HepG2 (cell line): ENCODE measurements at regions not wholly inside any gene's neighbourhood (a gene's known extent, or its start where the extent isn't known, plus 50 kb on each side); places are given as distances from the start of the nearest gene placed in this dataset.

Experiments
- ATAC-seq: fragments of 200-7000 bp; cut with Tn5 transposase; 3 replicates; pipeline ENCODE4 v1.9.1; 2020; ENCODE audit warnings: mild to moderate bottlenecking, moderate library complexity
- BruUV-seq: library from RNA; stranded (reverse); fragments of 400-500 nt; replicated peaks from 2 replicates; lab custom pipeline; 2021; lab: Mats Ljungman, UMichigan
- CTCF ChIA-PET: fragments of 300-600 bp; formaldehyde crosslinking; extraction: SDS; loops from one replicate; lab custom pipeline; 2021; ENCODE audit warnings: low total read pairs, inconsistent platforms, low intra/inter-chr PET ratio; lab: Yijun Ruan, JAX
- POLR2A ChIA-PET: fragments of 350-600 bp; sonication (Branson Sonifier 250); formaldehyde crosslinking; loops from one replicate; lab custom pipeline; 2020; ENCODE audit warnings: antibody characterized with exemption, inconsistent platforms; lab: Yijun Ruan, JAX
- DNase-seq: peaks from one replicate; pipeline ENCODE4 v3.0.0-alpha.2; 2015; ENCODE audit warnings: low spot score
- FAIRE-seq: peaks from 3 replicates; lab custom pipeline; 2011; peaks lifted over from hg19 to GRCh38; lab: Jason Lieb, UNC
- H2AFZ ChIP-seq: one replicate; pipeline ENCODE4 v1.6.1; 2011; ENCODE audit warnings: low read length, inconsistent platforms
- H3K27ac ChIP-seq: fragments of 300-600 bp; 3 replicates; pipeline ENCODE4 v1.8.0; 2011; ENCODE audit warnings: mixed run types, mild to moderate bottlenecking, mixed read lengths, low read length, inconsistent platforms; ENCODE audit not compliant: insufficient read depth; ENCODE audit errors: extremely low read length
- H3K27me3 ChIP-seq, 2 experiments: fragments of 200-600 bp in 1 of 2; 2 replicates in 1 of 2; 3 replicates in 1 of 2; pipeline versions ENCODE4 v1.6.0 to v1.8.0; 2011; ENCODE audit warnings: low read length in 2 of 2, mild to moderate bottlenecking in 2 of 2, moderate library complexity in 2 of 2, inconsistent platforms in 1 of 2; ENCODE audit not compliant: insufficient read depth in 2 of 2, control insufficient read depth in 1 of 2
- H3K36me3 ChIP-seq, 2 experiments: fragments of 200-600 bp in 1 of 2; replicated peaks in 1 of 2; 2 replicates in 1 of 2; 3 replicates in 1 of 2; pipeline versions ENCODE4 v1.5.1 to v1.8.0; 2011; ENCODE audit warnings: low read length in 2 of 2, inconsistent platforms in 1 of 2; ENCODE audit not compliant: insufficient read depth in 2 of 2, control insufficient read depth in 1 of 2
- H3K4me1 ChIP-seq: 2 replicates; pipeline ENCODE4 v1.5.1; 2012; ENCODE audit warnings: low read length, inconsistent platforms; ENCODE audit not compliant: insufficient read depth
- H3K4me2 ChIP-seq: 2 replicates; pipeline ENCODE4 v1.6.0; 2011; ENCODE audit warnings: low read depth, low read length, inconsistent platforms
- H3K4me3 ChIP-seq, 3 experiments: fragments of 200-600 bp in 1 of 3; sonication (generic), shearing (Covaris generic) in 1 of 3; replicated peaks in 1 of 3; 2 replicates each; pipeline ENCODE4 v1.5.1; 2011 to 2016; ENCODE audit warnings: low read length in 3 of 3, inconsistent platforms in 2 of 3, low read depth in 2 of 3, mild to moderate bottlenecking in 2 of 3, control low read depth in 1 of 3, mixed read lengths in 1 of 3; ENCODE audit not compliant: insufficient read depth in 1 of 3
- H3K79me2 ChIP-seq: one replicate; pipeline ENCODE4 v1.6.1; 2011; ENCODE audit warnings: low read length, inconsistent platforms; ENCODE audit not compliant: insufficient read depth
- H3K9ac ChIP-seq: 2 replicates; pipeline ENCODE4 v1.6.0; 2011; ENCODE audit warnings: mild to moderate bottlenecking, low read depth, low read length, inconsistent platforms; ENCODE audit not compliant: insufficient read depth
- H3K9me3 ChIP-seq: 2 replicates; pipeline ENCODE4 v1.5.1; 2012; ENCODE audit warnings: mild to moderate bottlenecking, low read length
- H4K20me1 ChIP-seq: 2 replicates; pipeline ENCODE4 v1.6.0; 2011; ENCODE audit warnings: inconsistent platforms, mild to moderate bottlenecking, low read length, moderate library complexity; ENCODE audit not compliant: insufficient read depth
- KDM2A ChIP-seq: sonication (generic); formaldehyde crosslinking; IDR thresholded peaks from 2 replicates; pipeline ENCODE4 v1.4.0; 2020; ENCODE audit warnings: low read depth, missing genetic modification reagents, borderline replicate concordance
- ZBTB40 ChIP-seq, 2 experiments: fragments of 450-650 bp in 1 of 2; sonication (generic) in 1 of 2; formaldehyde crosslinking in 1 of 2; IDR thresholded peaks; 2 replicates each; pipeline versions ENCODE4 v1.6.1 to v1.8.0; 2016 to 2022; ENCODE audit warnings: antibody characterized with exemption in 1 of 2, mild to moderate bottlenecking in 1 of 2, missing genetic modification reagents in 1 of 2
- WGBS: methylation state at CpG from one replicate; pipeline ENCODE4 v1.1.6; 2017; ENCODE audit warnings: low lambda C conversion rate; 5-methylcytosine and 5-hydroxymethylcytosine counted together
- in situ Hi-C: cut with HindIII; loops from 2 replicates; pipeline ENCODE4 v1.10.0; 2017; ENCODE audit warnings: low pct_unique_long_range_greater_than_20kb; ENCODE audit not compliant: extremely low pct_ligation_motif_present
- intact Hi-C: fragments of 100-400 bp; cut with micrococcal nuclease; formaldehyde crosslinking; loops from one replicate; pipeline ENCODE4 v1.10.0; 2022; ENCODE audit not compliant: unreplicated experiment

DNA sequence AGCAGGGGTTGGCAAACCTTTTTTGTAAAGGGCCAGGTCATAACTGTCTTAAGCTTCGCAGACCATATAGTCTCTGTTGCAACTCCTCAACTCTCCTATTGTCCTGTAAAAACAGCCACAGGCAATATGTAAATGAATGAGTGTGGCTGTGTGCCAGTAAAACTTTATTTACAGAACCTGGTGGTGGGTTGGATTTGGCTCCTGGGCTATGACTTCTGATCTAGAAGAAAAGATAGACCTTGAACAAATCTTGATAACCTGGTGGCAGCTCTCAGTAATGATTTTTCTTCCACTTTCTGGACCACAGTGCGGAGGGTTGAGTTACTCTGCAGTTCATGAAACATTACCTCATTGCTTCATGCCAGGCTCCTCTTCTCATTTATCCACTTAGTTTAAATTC lies 139.3 kb downstream of the MYCN start:
- Histone ChIP-seq H3K79me2 (no peaks in the 10 kb centered on the region), H3K9ac (no peak overlapping the region), H3K4me1 (peaks cover 22% of the 10 kb centered on the region), H3K36me3 (no peaks in the 10 kb centered on the region), H3K27me3 (peaks cover 0 to 2% of the 10 kb centered on the region in 2 experiments; a peak in 1 of 5 replicates), H3K4me3 (no peak overlapping the region), H4K20me1 (no peaks in the 10 kb centered on the region), H3K4me2 (no peak overlapping the region), H3K27ac (no peak overlapping the region), H3K9me3 (no peaks in the 10 kb centered on the region), H2AFZ (no peak overlapping the region)
- DNase-seq (no peak), ATAC-seq (no peak), FAIRE-seq (no peak)
- BruUV-seq: no TSS peak
- no peak for TF ChIP-seq KDM2A (CRISPR knock-in tag)
- TF ChIP-seq ZBTB40 (IDR thresholded peaks at IDR 0.05): no peak
- TF ChIP-seq ZBTB40 (CRISPR knock-in tag; IDR thresholded peaks at IDR 0.05): 0 out of 2 replicates have a peak, but pooled peaks have one; percentile 28
- intact Hi-C loops: loop anchor here (10.0 kb wide), 1 partner anchor 135 kb away; no protein-coding TSS in a partner anchor
- 9% methylated on average over 2 of the region's 2 CpGs for whole genome bisulfite sequencing
- in situ Hi-C loops: no loop called here
- ChIA-PET POLR2A (interaction anchor here (0.9 to 1.5 kb wide), 3 partner anchors 10 to 25 kb away, joined by 3 to 7 read pairs (median 4); no protein-coding TSS in a partner anchor), CTCF (no interaction called here)
